ENCODE measurements at regions not wholly inside any gene's neighbourhood (a gene's known extent, or its start where the extent isn't known, plus 50 kb on each side); places are given as distances from the start of the nearest gene placed in this dataset.
"Not testable (repeated sequence)": the region's sequence is repeated elsewhere in the genome, so short reads cannot be mapped to it uniquely, and the experiment has no call there.

- TF ChIP-seq CTCF, POLR2A (IDR thresholded peaks at IDR 0.05): not testable (repeated sequence)
These were observed 254.0 kb downstream of the DSC3 start for GRCh38 chr18:30788411-30788991.

Data from uterus (tissue), 2 donors.